ENCODE measurements at regions not wholly inside any gene's neighbourhood (a gene's known extent, or its start where the extent isn't known, plus 50 kb on each side); places are given as distances from the start of the nearest gene placed in this dataset.

DNA sequence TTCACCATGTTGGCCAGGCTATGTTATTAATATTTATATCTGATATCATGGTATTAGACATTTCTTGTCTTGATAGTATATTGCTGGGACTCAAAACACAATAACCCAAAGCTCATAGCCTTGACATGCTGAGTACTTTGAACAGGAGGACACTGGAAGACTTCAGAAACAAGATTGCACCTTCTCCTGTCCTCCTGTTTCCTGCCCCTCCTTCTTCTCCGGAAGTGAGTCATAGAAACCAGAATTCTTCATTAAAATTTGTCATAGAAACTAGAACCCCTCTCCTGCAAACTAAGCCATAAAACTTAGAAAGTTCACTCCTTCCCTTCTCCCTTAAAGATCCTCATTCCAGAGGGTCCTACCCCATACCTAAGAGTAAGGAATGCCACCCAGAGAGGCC lies 400.2 kb downstream of the SLITRK5 start (continued):
- TF ChIP-seq ZNF274 (IDR thresholded peaks at IDR 0.05; ENCODE audit: low read depth, low read length) (no peak), ELF1 (IDR thresholded peaks at IDR 0.05; ENCODE audit: borderline replicate concordance, low read depth) (no peak), EZH2 (IDR thresholded peaks at IDR 0.05) (no peak), SIN3A (IDR thresholded peaks at IDR 0.05; ENCODE audit: low read depth) (no peak), FOSL1 (IDR thresholded peaks at IDR 0.05; ENCODE audit: low read depth) (no peak)
- TF ChIP-seq, protein P1, sequence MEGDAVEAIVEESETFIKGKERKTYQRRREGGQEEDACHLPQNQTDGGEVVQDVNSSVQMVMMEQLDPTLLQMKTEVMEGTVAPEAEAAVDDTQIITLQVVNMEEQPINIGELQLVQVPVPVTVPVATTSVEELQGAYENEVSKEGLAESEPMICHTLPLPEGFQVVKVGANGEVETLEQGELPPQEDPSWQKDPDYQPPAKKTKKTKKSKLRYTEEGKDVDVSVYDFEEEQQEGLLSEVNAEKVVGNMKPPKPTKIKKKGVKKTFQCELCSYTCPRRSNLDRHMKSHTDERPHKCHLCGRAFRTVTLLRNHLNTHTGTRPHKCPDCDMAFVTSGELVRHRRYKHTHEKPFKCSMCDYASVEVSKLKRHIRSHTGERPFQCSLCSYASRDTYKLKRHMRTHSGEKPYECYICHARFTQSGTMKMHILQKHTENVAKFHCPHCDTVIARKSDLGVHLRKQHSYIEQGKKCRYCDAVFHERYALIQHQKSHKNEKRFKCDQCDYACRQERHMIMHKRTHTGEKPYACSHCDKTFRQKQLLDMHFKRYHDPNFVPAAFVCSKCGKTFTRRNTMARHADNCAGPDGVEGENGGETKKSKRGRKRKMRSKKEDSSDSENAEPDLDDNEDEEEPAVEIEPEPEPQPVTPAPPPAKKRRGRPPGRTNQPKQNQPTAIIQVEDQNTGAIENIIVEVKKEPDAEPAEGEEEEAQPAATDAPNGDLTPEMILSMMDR (IDR thresholded peaks at IDR 0.05 in 2 of 3, conservative IDR thresholded peaks at IDR 0.05 in 1 of 3; ENCODE audit: borderline replicate concordance in 1 of 3, insufficient read depth in 1 of 3, low read depth in 2 of 3, low read length in 2 of 3) = no peak

DNA sequence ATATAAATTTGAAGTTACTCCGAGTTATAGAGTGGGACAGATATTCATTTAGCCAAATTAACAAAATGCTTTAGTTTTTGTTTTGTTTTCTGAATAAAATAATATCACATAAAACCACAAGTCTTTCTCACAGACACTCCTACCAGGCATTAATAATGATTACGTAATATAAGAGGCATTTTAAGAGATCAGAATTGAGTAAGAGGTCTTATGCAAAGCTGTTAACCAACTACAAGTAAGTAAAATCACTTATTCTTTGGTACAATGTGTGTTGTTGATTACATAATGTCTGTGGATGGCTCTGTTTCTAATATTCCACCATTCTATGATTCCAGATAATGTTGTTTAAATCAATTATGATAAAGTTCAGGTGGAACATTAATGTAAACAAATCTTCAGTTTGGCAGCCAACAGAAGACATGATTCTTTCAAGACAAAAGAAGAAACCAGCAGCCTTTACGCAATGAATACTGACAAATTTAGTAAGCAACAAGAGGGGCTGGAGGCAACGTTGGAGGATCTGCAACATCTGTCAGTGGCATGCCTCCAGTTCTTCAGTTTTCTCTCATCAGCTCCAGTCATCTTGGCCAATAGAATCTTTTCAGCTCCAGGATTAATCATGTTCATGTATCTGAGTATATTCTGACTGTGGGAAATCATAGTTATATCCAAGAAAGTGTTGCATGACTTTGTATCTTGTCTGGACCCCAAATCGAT lies 403.8 kb downstream of the SLITRK5 start:
- Histone ChIP-seq H3K36me3 (ENCODE audit: control insufficient read depth in 1 of 2, insufficient read depth in 2 of 2, low read length in 2 of 2) (no peaks in the 10 kb centered on the region), H3K27ac (ENCODE audit: low read depth, low read length) (no peak overlapping the region), H3K4me2 (ENCODE audit: low read length) (no peak overlapping the region), H4K20me1 (ENCODE audit: insufficient read depth) (no peaks in the 10 kb centered on the region), H3K9me3 (ENCODE audit: control insufficient read depth in 1 of 2, insufficient read depth in 1 of 2, low read depth in 1 of 2, low read length in 2 of 2) (no peaks in the 10 kb centered on the region; a peak in 1 of 4 replicates), H3K4me1 (ENCODE audit: control insufficient read depth in 1 of 2, insufficient read depth in 2 of 2, low read length in 2 of 2) (no peaks in the 10 kb centered on the region), H3K9me2 (ENCODE audit: insufficient read depth) (no peaks in the 10 kb centered on the region), H2AFZ (ENCODE audit: low read depth, low read length, poor library complexity, severe bottlenecking) (no peak overlapping the region), H3K9ac (ENCODE audit: low read length) (no peak overlapping the region), H3K4me3 (replicated peaks in 1 of 2; ENCODE audit: low read depth in 1 of 2, low read length in 2 of 2) (no peak overlapping the region), H3K27me3 (ENCODE audit: insufficient read depth, low read length) (no peaks in the 10 kb centered on the region), H3K79me2 (ENCODE audit: insufficient read depth, low read length) (no peaks in the 10 kb centered on the region)
- DNase-seq (ENCODE audit: low read depth, low spot score) (no peak), ATAC-seq (no peak)
- ChIA-PET POLR2A (no interaction called here), CTCF (no interaction called here), RAD21 (ENCODE audit: low non-redundant PET in 1 of 2, low total read pairs in 2 of 2, uncharacterized antibody in 2 of 2, unreplicated experiment in 2 of 2) (no interaction called here)
- no TSS peak for BruUV-seq (replicated peaks)
- intact Hi-C loops (cut with micrococcal nuclease) = no loop called here
- TF ChIP-seq RAD21 (IDR thresholded peaks at IDR 0.05; ENCODE audit: low read depth) (no peak), FOSL1 (IDR thresholded peaks at IDR 0.05; ENCODE audit: low read depth) (no peak), POLR2AphosphoS5 (IDR thresholded peaks at IDR 0.05; ENCODE audit: low read depth, low read length) (no peak), CBX3 (IDR thresholded peaks at IDR 0.05; ENCODE audit: low read depth) (no peak), CEBPB (IDR thresholded peaks at IDR 0.05; ENCODE audit: low read depth) (no peak), ZNF274 (IDR thresholded peaks at IDR 0.05; ENCODE audit: low read depth, low read length) (no peak), TCF7L2 (IDR thresholded peaks at IDR 0.05; ENCODE audit: borderline replicate concordance, extremely low read depth, insufficient read depth, insufficient read length) (no peak), SIN3A (IDR thresholded peaks at IDR 0.05; ENCODE audit: low read depth) (no peak), ELF1 (IDR thresholded peaks at IDR 0.05; ENCODE audit: borderline replicate concordance, low read depth) (no peak), EZH2phosphoT487 (IDR thresholded peaks at IDR 0.05; ENCODE audit: borderline replicate concordance) (no peak), SRF (IDR thresholded peaks at IDR 0.05; ENCODE audit: low read depth) (no peak), YY1 (IDR thresholded peaks at IDR 0.05; ENCODE audit: extremely low read depth, insufficient replicate concordance, low read depth, low read length) (no peak)
- TF ChIP-seq, protein P2, sequence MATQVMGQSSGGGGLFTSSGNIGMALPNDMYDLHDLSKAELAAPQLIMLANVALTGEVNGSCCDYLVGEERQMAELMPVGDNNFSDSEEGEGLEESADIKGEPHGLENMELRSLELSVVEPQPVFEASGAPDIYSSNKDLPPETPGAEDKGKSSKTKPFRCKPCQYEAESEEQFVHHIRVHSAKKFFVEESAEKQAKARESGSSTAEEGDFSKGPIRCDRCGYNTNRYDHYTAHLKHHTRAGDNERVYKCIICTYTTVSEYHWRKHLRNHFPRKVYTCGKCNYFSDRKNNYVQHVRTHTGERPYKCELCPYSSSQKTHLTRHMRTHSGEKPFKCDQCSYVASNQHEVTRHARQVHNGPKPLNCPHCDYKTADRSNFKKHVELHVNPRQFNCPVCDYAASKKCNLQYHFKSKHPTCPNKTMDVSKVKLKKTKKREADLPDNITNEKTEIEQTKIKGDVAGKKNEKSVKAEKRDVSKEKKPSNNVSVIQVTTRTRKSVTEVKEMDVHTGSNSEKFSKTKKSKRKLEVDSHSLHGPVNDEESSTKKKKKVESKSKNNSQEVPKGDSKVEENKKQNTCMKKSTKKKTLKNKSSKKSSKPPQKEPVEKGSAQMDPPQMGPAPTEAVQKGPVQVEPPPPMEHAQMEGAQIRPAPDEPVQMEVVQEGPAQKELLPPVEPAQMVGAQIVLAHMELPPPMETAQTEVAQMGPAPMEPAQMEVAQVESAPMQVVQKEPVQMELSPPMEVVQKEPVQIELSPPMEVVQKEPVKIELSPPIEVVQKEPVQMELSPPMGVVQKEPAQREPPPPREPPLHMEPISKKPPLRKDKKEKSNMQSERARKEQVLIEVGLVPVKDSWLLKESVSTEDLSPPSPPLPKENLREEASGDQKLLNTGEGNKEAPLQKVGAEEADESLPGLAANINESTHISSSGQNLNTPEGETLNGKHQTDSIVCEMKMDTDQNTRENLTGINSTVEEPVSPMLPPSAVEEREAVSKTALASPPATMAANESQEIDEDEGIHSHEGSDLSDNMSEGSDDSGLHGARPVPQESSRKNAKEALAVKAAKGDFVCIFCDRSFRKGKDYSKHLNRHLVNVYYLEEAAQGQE (IDR thresholded peaks at IDR 0.05; ENCODE audit: low read depth) = no peak
- TF ChIP-seq, protein P1 (IDR thresholded peaks at IDR 0.05 in 2 of 3, conservative IDR thresholded peaks at IDR 0.05 in 1 of 3; ENCODE audit: borderline replicate concordance in 1 of 3, insufficient read depth in 1 of 3, low read depth in 2 of 3, low read length in 2 of 3) = no peak

All from HCT116 (cell line).